ENCODE measurements at regions not wholly inside any gene's neighbourhood (a gene's known extent, or its start where the extent isn't known, plus 50 kb on each side); places are given as distances from the start of the nearest gene placed in this dataset.

DNA sequence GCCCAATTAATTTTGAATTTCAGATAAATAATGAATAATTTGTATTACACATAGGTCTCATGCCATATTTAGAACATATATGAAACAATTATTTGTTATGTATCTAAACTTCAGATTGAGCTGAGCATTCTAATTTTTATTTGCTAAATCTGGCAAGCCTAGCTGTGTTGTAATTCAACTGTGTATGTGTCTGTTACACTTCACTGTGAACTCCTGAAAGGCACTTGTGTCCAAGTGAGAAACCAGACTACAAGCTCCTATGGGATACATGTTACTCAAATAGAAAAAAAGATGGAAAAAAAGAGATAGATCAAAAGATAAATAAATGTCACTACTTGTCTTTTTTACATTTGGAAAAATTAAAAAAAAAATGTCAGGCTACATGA, 56.5 kb upstream of the ANKRD55 start:
- Histone ChIP-seq H3K79me2 (ENCODE audit: insufficient read depth, low read length) (no peaks in the 10 kb centered on the region), H3K27ac (ENCODE audit: extremely low read length, insufficient read depth, low read length) (no peak overlapping the region), H3K27me3 (ENCODE audit: control insufficient read depth in 1 of 2, insufficient read depth in 2 of 2, low read length in 2 of 2) (no peaks in the 10 kb centered on the region), H4K20me1 (ENCODE audit: insufficient read depth, low read length) (no peaks in the 10 kb centered on the region), H3K36me3 (replicated peaks in 1 of 2; ENCODE audit: control insufficient read depth in 1 of 2, insufficient read depth in 2 of 2, low read length in 2 of 2) (no peaks in the 10 kb centered on the region), H3K9ac (ENCODE audit: insufficient read depth, low read depth, low read length) (no peak overlapping the region), H3K9me3 (ENCODE audit: low read length) (no peaks in the 10 kb centered on the region), H3K4me2 (ENCODE audit: low read depth, low read length) (no peak overlapping the region), H3K4me1 (ENCODE audit: insufficient read depth, low read length) (peaks cover 27% of the 10 kb centered on the region), H2AFZ (ENCODE audit: low read length) (no peak overlapping the region), H3K4me3 (replicated peaks in 1 of 3; ENCODE audit: insufficient read depth in 1 of 3, low read depth in 2 of 3, low read length in 3 of 3) (no peak overlapping the region)
- intact Hi-C loops (cut with micrococcal nuclease; ENCODE audit: unreplicated experiment), result no loop called here
- in situ Hi-C loops (cut with HindIII; ENCODE audit: extremely low pct_ligation_motif_present, low pct_unique_long_range_greater_than_20kb), result no loop called here
- ATAC-seq (no peak), FAIRE-seq (no peak), DNase-seq (ENCODE audit: low spot score) (no peak)
- ChIA-PET CTCF (ENCODE audit: low intra/inter-chr PET ratio, low total read pairs) (no interaction called here), POLR2A (no interaction called here)
- BruUV-seq (replicated peaks), result no TSS peak
- TF ChIP-seq KDM3A (CRISPR knock-in tag; IDR thresholded peaks at IDR 0.05; ENCODE audit: low read depth) (no peak), ZNF768 (CRISPR knock-in tag; IDR thresholded peaks at IDR 0.05) (no peak), CEBPG (CRISPR knock-in tag; IDR thresholded peaks at IDR 0.05) (no peak), ZNF747 (CRISPR knock-in tag; IDR thresholded peaks at IDR 0.05; ENCODE audit: borderline replicate concordance) (no peak), RFX3 (CRISPR knock-in tag; IDR thresholded peaks at IDR 0.05) (no peak), ZSCAN30 (CRISPR knock-in tag; IDR thresholded peaks at IDR 0.05) (no peak), SNAPC2 (CRISPR knock-in tag; IDR thresholded peaks at IDR 0.05) (no peak), ZNF703 (CRISPR knock-in tag; IDR thresholded peaks at IDR 0.05; ENCODE audit: borderline replicate concordance) (no peak), TCF7L2 (IDR thresholded peaks at IDR 0.05; ENCODE audit: low read depth, low read length) (no peak)
- TF ChIP-seq, protein P1, sequence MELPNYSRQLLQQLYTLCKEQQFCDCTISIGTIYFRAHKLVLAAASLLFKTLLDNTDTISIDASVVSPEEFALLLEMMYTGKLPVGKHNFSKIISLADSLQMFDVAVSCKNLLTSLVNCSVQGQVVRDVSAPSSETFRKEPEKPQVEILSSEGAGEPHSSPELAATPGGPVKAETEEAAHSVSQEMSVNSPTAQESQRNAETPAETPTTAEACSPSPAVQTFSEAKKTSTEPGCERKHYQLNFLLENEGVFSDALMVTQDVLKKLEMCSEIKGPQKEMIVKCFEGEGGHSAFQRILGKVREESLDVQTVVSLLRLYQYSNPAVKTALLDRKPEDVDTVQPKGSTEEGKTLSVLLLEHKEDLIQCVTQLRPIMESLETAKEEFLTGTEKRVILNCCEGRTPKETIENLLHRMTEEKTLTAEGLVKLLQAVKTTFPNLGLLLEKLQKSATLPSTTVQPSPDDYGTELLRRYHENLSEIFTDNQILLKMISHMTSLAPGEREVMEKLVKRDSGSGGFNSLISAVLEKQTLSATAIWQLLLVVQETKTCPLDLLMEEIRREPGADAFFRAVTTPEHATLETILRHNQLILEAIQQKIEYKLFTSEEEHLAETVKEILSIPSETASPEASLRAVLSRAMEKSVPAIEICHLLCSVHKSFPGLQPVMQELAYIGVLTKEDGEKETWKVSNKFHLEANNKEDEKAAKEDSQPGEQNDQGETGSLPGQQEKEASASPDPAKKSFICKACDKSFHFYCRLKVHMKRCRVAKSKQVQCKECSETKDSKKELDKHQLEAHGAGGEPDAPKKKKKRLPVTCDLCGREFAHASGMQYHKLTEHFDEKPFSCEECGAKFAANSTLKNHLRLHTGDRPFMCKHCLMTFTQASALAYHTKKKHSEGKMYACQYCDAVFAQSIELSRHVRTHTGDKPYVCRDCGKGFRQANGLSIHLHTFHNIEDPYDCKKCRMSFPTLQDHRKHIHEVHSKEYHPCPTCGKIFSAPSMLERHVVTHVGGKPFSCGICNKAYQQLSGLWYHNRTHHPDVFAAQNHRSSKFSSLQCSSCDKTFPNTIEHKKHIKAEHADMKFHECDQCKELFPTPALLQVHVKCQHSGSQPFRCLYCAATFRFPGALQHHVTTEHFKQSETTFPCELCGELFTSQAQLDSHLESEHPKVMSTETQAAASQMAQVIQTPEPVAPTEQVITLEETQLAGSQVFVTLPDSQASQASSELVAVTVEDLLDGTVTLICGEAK (IDR thresholded peaks at IDR 0.05), result no peak
- TF ChIP-seq, protein P1 (CRISPR knock-in tag; IDR thresholded peaks at IDR 0.05), result no peak
- TF ChIP-seq, protein P2, sequence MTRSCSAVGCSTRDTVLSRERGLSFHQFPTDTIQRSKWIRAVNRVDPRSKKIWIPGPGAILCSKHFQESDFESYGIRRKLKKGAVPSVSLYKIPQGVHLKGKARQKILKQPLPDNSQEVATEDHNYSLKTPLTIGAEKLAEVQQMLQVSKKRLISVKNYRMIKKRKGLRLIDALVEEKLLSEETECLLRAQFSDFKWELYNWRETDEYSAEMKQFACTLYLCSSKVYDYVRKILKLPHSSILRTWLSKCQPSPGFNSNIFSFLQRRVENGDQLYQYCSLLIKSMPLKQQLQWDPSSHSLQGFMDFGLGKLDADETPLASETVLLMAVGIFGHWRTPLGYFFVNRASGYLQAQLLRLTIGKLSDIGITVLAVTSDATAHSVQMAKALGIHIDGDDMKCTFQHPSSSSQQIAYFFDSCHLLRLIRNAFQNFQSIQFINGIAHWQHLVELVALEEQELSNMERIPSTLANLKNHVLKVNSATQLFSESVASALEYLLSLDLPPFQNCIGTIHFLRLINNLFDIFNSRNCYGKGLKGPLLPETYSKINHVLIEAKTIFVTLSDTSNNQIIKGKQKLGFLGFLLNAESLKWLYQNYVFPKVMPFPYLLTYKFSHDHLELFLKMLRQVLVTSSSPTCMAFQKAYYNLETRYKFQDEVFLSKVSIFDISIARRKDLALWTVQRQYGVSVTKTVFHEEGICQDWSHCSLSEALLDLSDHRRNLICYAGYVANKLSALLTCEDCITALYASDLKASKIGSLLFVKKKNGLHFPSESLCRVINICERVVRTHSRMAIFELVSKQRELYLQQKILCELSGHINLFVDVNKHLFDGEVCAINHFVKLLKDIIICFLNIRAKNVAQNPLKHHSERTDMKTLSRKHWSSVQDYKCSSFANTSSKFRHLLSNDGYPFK (CRISPR knock-in tag; IDR thresholded peaks at IDR 0.05; ENCODE audit: borderline replicate concordance), result no peak
- TF ChIP-seq, protein P3, sequence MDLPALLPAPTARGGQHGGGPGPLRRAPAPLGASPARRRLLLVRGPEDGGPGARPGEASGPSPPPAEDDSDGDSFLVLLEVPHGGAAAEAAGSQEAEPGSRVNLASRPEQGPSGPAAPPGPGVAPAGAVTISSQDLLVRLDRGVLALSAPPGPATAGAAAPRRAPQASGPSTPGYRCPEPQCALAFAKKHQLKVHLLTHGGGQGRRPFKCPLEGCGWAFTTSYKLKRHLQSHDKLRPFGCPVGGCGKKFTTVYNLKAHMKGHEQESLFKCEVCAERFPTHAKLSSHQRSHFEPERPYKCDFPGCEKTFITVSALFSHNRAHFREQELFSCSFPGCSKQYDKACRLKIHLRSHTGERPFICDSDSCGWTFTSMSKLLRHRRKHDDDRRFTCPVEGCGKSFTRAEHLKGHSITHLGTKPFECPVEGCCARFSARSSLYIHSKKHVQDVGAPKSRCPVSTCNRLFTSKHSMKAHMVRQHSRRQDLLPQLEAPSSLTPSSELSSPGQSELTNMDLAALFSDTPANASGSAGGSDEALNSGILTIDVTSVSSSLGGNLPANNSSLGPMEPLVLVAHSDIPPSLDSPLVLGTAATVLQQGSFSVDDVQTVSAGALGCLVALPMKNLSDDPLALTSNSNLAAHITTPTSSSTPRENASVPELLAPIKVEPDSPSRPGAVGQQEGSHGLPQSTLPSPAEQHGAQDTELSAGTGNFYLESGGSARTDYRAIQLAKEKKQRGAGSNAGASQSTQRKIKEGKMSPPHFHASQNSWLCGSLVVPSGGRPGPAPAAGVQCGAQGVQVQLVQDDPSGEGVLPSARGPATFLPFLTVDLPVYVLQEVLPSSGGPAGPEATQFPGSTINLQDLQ (CRISPR knock-in tag; IDR thresholded peaks at IDR 0.05), result no peak

Measured in HepG2 (cell line).